Inferior parietal cortex (tissue), 1 donor: ENCODE measurements at regions not wholly inside any gene's neighbourhood (a gene's known extent, or its start where the extent isn't known, plus 50 kb on each side); places are given as distances from the start of the nearest gene placed in this dataset.

Source experiments
- DNase-seq: peaks from one replicate; pipeline ENCODE4 v3.0.0-alpha.2; 2016; ENCODE audit errors: extremely low spot score

DNA sequence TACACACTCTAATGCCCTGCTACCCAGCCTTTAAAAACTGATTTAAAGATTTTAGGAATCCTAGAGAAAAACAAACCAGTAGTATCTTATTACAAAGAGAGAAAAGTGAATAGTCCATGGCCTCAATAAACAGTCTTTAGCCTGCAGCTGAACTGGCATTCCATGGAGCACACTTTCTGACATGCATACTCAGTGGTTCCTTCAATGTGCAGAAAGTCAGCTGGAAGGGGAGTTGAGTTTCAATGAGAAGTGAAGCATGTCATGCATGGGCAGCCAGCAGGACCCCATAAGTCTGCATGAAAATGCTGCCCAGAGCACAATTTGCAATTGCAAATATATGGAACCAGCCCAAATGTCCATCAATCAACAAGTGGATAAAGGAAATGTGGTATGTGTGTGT, 273.7 kb downstream of the UQCRFS1 start:
- no peak for DNase-seq

DNA sequence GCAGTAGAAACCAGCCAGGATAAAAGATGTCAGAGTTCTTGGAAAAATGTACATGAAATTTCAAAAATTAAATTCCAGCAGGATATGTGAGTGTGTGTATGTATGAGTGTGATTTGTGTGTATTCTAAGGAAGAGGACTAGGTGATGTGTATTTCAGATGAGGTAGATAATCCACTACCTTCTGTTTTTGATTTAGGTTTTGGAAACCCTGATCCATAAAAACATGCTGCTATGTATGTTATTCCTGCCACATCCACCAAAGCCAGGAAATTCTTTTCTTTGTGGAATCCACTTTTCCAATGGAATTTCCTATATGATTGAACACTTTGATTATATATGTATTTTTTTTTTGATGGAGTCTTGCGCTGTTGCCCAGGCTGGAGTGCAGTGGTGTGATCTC, 276.9 kb downstream of the UQCRFS1 start:
- DNase-seq: no peak

DNA sequence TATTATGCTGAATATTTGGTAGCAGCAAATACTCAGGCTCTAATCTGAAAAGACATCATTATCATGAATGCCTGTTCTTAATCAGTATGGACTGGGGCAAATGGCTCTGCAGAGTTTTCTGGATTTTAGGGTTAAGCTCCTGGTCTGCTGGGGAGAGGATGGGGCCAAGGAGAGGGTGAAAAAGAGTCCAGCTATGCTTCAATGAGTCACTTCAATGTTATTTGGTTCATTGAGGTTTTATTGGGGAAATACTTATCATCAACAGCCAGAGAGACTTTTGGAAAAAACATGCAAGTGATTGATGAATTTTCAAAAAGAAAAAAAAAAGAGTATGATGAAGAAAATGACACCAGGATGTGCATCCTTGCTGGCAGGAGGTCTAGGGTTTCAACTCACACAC, 278.3 kb downstream of the UQCRFS1 start:
- DNase-seq: no peak

DNA sequence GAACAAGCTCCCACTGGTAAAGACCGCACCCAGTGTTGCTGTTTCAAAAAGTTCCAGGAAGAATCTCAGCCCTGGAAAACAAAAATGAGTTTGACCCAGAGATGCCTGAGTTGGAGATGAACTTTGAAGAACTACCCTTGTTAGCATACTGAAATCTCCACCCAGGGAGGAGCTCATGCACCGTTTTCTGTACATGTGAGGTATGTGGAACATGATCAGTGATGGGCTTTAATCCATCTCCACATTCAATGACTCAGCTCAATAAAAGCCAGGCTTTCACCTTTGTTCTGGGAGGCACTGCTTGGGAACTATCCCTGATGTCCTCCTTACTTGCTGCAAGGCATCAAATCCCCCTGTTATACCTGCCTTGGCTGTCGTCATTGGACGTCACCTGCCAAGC, 279.9 kb downstream of the UQCRFS1 start:
- DNase-seq: no peak

DNA sequence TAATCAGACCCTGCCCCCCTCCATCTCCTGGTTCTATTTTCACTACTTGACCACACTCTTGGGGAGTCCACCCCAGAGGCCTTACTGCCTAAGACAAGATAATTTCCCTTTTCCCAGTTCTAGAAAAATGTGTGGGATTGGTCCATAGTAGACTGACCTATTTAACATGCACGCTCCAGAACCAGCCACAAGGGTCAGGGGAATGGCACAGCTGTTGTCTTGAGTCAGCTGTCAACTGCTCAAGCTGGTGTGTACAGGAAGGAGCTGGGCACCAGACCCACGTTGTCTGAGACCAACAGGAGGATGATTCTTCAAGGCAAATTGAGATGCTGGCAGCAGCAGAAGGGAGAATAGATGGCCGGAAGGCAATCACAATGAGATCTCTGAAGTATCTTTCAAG, 280.5 kb downstream of the UQCRFS1 start:
- no peak for DNase-seq

DNA sequence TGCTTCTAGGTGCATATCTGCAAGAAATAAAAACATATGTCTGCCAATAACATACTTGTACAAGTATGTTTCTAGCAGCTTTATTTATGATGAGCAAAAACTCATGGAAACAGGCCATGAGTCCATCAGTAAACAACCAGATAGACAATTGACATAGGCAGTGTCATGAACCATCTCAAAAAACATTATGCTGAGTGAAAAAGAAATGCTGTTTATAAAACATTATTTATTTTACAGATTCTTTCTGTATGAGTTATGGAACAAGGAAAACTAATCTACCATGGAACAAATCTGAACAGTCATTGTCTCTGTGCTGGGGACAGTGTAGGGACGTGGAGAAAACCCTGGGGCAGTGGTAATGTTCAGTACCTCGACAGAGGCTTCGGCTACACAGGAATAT, 283.9 kb downstream of the UQCRFS1 start:
- no peak for DNase-seq

DNA sequence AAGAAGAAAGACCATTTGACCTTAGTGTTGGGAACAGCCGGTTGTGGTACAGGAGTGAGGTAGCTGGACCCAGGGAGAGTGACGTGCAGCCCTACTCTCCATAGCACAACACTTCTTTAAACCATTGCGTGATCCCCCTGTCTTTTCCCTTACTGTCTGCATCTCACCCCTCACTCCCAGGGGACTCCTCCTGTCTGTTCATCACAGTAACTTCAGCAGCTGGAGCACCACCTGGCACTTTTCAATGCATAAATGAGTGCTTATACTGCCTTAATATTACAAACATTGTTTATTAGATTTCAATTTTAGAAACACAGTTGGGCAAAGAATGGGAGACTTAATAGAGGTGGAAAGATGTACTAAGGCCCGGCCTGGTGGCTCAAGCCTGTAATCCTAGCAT, 285.5 kb downstream of the UQCRFS1 start:
- no peak for DNase-seq

DNA sequence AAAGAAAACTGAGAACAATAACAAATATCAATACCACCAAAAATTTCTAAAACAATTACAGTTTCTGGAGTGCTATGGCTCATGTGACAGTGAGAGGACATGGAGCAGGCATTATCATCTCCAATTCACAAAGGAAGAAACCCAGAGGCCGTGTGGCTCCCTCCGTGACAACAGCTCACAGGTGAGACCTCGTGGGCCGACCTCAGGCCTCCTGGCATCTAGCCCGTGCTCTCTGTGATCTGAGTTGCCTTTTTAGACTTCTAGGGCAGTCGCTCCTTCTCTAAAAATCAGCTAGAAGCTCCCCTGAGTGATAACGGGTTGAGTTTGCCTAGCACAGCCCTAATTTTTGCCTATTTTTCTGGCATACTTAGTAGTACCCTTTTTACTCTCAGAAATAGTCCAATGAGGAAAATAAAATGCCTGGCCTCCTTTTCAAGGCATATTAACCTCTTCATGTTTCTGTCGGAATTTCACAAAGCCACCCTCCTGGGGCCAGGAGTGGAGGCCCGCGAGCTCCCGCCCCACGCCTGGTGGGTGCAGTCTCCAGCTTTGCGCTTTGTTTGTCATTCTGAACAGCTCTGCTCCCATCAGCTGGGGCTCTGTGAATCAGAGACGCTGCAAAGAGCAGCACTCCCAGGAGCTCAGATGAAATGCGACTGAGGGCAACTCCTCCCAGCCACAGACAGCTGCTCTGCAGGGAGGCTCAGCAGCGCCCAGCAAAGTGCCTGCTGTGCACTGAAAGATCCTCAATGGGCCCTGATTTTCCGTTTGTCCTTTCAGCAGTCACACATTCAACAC, 292.5 kb downstream of the UQCRFS1 start:
- DNase-seq: no peak

DNA sequence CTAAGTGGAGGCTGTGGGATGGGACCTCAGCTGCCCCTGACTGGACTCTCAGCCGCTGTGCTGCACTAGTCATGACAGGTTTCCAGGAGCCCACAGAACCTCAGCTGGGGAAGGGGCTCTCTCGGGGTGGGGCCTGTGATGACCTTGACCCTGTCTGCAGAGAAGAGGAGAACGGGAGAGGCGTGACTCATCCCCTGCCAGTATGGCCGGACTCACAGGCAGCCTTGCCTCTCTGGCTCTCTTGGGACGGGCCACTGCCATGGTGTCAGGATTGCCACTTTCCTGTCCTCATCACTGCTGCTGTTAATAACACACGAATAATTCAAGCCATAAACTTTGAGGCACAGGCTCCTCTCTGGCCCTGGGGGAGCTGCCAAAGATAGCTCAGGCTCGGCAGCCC, 295.3 kb downstream of the UQCRFS1 start:
- no peak for DNase-seq

DNA sequence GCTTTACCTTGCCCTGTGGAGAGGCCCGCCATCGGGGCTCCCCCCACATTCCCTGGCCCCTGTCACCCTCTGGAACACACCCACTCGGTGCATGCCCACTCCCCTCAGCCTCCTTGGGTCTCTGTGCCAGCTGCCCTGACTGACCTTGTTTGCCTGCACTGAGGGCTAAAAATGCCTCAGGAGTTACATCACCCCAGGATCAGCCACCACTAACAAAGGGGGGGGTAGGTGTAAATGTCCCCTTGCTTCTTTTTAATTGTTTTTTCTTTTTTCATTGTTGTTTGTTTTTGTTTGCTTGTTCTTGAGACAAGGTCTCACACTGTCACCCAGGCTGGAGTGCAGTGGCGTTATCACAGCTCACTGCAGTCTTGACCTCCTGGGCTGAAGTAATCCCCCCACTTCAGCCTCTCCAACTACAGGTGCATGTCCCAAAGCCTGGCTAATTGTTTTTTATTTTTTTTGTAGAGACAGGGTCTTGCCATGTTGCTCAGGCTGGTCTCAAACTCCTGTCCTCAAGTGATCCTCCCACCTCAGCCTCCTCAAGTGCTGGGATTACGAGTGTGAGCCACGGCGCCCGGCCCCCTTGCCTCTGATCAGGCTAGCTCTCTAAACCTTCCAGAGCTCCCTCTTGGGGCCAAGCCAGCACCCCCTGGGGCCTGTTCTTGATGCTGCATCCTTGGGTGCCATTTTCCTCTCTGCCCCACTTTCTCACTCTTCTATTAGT, 297.1 kb downstream of the UQCRFS1 start:
- DNase-seq: no peak

DNA sequence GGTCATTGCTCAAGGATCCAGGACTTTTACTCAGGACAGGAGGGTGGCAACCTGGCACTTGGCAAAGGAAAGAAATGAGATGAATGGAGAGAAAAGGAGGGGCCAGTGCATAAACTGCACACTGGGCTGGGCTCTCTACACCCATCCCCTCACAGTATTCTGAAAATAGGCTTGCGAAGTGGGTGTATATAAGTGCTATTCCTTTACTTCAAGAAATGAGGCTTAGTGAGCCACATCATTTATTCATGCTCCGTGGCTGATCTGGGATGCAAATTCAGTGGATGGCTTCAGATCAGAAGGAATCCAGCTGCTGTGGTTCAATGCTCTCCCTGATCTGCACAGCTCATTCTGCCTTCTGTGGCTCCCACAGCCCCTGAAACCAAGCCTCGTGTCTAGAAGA, 297.7 kb downstream of the UQCRFS1 start:
- no peak for DNase-seq

DNA sequence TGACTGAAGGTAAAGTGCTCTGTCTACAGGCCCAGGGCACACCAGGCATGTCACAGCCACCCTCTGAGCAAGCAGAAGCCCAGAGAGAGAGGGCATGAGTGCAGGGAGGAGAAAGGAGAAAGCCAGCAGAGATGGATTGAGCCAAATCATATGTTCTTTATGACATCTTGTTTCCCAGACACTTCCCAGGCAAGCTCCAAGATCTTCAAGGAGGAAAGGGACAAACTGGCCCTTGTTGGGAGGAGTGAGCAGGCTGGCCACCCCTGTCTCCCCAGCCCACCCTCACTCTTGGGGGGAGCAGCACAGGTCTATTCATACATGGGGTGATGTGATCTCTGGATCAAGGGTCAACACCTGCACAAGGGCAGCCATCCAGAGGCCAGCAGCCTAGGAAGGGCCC, 298.8 kb downstream of the UQCRFS1 start:
- no peak for DNase-seq

DNA sequence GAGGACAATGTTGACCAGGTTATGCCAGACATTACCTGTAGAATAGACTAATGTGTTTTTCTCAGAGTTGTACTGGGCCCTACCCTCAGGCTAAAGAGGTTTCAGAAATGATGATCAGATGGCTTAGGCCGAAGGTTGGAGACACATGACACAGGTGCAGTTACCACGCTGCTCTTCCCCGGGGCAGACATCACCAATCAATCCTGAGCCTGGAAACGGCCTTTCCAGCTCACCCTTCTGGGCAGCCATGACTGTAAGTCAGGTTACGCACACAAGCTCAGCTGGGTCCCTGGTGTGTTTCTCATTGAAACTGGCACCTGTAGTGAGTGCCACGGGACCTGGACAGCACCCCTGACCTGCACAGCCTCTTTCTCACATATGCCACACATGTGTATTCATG, 299.3 kb downstream of the UQCRFS1 start:
- no peak for DNase-seq

DNA sequence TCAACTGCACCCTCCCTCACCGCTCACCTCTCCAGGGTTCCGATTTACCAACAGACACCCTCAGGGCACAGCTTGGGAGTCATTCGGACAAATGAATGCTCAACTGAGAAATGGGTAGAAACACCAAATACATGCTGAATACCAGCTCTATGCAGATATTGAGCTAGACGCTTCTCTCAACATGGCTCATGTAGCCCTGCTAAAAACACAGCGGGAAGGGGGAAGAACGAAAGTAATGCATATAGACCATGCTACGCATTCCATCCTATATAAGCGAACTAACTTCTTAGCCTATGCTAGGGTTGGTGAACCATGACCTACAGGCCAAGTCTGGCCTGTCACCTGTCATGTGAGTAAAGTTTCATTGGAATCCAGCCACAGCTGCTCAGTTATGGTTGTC, 304.0 kb downstream of the UQCRFS1 start:
- DNase-seq: no peak

DNA sequence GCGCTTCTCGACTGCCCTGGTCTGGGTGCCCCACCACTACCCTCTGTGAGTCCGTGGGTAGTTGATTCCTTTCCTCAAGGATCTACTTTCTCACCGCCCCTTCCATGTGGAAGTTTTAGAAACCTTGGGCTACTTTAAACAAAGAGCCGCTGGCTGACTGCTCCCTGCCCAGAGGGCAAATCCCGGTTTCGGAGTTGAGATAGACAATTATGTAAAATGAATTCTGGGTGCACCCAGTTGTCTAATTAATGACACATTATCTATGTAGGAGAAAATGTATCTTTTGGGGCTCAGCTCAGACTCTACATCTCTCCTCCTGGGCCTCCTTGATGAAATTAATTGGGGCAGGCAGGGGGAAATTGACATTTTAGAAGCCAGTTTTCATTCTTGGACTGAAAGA, 305.4 kb downstream of the UQCRFS1 start:
- DNase-seq: no peak

DNA sequence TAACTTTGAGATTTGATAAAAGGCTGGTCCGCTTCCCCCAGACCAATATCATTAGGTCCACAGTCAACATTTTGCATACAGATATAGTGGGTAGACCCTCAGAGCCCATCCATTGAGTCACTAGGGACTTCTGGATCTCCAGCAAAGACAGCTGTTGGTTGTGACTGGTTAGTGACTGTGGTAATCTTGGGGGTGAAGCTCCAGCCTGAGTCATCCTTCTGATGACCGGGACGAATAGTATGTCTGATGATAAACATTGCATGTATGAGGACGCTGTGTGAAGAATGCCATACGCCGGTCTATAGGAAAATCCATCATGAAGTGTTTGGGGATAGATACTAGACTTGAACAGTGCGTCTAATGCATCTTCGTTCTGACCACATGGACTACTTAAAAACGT, 307.0 kb downstream of the UQCRFS1 start:
- no peak for DNase-seq

DNA sequence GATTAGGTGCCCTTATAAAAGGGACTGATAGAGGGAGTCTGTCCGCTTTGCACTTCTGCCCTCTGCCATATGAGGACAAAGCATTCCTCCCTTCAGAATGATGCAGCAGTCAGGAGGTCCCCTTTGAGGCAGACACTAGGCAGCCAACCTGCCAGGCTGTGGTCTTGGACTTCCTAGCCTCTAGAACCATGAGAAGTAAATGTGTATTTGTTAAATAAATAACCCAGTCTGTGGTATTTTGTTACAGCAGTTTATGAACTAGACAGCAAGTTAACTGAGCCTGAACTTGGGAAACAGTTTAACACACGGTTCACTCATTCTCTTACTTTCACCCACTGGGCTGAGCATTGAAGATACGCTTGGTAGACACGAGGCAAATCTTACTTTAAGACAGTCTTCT, 313.2 kb downstream of the UQCRFS1 start:
- DNase-seq: no peak

DNA sequence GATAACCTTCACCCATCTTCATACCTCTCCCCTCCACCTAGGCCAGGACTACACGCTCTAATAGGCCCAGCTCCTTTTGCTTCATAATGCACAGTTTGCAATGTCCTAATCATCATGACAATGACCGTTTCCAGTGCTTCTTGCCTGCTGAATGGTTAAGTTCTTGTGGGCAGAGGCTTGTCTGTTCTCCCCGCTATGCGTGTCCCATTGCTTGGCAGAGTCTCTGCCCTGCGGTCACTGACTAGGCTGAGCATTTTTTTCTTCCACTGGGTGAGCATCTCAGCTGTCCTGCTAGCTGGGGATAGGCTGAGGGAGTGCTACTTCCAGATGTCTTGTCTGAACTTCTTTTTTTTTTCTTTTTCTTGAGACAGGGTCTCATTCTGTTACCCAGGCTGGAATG, 314.7 kb downstream of the UQCRFS1 start:
- DNase-seq: no peak

DNA sequence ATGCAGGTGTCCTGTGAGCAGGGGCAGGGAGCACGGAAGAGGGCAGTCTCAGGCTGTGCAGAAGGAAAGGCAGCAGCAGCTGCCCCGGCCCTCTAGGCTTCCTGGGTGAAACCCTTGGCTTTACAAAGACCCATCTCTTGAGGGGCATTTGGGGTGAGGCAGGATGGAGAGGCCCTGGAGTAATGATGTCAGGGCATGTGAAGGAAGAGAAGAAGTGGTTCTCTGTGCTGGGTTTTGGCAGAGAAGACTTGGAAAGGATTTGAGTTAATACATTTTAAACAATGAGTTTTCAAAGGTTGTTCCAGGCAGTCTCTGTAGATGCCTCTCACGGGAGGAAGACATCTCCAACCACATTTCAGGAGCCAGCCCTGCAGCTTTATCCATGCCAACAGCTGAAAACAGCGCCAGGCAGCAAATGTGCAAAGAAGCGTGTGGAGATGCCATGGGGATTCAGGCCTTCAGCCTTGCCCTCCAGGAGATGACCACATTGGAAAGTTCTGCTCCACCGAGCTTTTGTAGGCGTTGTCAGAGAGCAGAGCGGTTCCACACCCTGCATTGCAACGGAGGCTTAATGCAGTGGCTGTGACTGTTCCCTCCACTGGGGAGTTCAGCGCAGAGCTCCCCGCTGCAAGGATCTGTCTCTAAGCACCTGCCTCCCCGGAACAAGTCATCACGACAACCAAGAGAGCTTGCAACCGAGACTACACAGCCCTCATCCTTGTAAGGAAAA, 322.8 kb downstream of the UQCRFS1 start:
- DNase-seq: no peak

DNA sequence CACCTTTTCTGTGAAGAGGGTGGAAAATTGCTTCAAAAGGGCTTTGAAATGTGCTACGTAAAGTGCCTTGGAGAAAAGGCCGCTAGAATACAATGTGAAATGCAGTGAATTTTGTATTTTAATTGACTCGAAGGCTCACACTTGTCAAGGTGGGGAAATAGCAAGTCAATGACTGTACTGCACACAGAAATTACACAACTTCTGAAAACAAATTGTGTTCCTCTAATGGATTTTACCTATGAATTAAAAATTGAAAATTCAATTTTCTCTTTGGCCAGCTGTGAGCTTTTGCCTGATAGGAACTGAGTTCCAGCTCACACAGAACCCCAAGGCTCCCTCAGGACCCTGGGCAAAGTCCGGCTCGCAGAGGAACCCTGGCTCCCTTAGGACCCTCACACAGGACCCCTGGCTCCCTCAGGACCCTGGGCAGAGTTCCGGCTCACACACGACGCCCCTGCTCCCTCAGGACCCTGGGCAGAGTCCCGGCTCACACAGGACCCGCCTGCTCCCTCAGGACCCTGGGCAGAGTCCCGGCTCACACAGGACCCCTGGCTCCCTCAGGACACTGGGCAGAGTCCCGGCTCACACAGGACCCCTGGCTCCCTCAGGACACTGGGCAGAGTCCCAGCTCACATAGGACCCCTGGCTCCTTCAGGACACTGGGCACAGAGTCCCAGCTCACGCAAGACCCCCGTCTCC, 324.9 kb downstream of the UQCRFS1 start:
- no peak for DNase-seq

DNA sequence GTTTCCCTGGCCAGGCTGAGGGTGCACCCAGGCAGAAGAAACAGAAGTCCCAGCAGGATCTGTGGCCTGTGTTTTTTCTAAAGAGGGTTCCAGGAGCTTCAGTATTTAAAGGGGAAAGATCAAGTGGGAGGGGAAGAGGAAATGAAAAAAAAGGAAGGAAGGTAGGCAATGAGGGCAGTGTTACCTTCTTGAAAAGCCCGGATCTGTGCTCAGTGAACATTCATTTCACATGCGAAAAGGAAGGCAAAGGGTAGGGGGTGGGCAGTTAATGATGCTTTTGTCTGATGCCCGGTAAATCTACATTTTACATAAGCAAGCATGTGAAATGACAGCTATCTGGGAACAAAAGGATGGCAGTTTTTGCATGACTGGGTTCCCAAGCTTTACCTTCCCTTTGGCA, 326.2 kb downstream of the UQCRFS1 start:
- DNase-seq: no peak

DNA sequence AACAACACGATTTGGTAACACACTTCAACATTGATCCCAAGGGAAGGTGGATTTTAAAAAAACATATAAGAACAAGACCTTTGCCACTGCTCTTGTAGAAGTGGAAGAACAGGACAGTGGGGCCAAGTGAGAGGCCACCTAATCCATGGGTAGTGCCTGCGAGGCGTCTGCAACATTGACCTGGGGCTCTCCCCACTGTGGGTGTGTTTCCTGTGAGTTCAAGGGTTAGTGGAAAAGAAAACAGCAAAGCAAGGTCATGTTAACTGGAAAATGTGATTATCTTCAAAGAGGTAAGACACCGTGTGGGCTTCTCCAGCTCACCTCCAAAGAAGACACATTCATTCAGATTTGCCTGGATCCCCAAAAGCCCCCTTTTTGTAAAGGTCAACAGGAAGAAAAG, 327.0 kb downstream of the UQCRFS1 start:
- no peak for DNase-seq
